ENCODE measurements at regions not wholly inside any gene's neighbourhood (a gene's known extent, or its start where the extent isn't known, plus 50 kb on each side); places are given as distances from the start of the nearest gene placed in this dataset.

GRCh38 chr21:19833082-19833481 lies 1165.1 kb upstream of the NCAM2 start:
- DNase-seq, result no peak
- Mint-ChIP-seq H3K27me3 (ENCODE audit: low read depth) (no peaks in the 10 kb centered on the region), H3K27ac (no peak overlapping the region), H3K4me3 (no peak overlapping the region), H3K9me3 (peaks cover 2 to 16% of the 10 kb centered on the region in 2 donors), H3K4me1 (ENCODE audit: low read depth) (no peaks in the 10 kb centered on the region), H3K36me3 (ENCODE audit: insufficient read depth in 2 of 2) (no peaks in the 10 kb centered on the region)
- ATAC-seq (replicated peaks in 1 of 2), result no peak

DNA sequence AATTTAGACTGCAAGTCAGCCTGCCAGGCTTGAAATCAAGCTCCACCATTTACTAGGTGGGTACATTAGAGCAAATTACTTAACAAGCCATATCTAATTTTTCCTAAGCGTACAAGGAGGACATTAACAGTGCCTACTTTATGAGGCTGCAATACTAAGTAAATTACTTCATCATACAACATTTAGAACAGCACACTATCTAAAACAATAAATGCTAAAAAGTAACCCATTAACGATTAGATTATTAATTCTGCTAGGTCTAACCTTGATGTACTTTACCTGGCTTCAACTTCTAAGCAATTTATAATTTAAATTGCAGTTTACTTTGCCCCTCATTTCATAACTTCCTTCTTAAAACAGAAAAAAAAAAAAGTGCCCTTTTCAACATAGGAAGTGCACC lies 1155.6 kb upstream of the NCAM2 start:
- no peaks in the 10 kb centered on the region for H3K36me3 Mint-ChIP-seq (ENCODE audit: insufficient read depth in 2 of 2)

DNA sequence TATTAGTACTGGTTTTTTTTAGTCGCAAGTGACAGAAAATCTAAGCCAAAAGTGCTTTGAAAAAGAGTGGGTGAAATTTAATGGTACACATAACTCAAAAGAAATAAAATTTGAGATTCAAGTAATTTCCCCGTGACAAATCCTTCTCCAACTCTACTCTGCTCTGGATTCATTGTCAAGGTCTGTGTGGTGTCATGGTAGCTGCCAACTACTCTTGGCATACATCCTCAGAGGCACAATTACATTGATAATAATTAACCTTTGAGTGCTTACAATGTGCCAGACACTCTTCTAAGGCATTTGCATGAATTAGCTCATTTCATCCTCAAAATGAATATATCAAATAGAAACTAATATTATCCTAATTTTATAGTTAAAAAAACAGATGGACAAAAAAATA lies 1153.9 kb upstream of the NCAM2 start:
- Mint-ChIP-seq H3K4me3 (no peak overlapping the region), H3K27me3 (ENCODE audit: low read depth) (no peaks in the 10 kb centered on the region), H3K9me3 (peaks cover 0 to 4% of the 10 kb centered on the region in 2 donors), H3K27ac (no peak overlapping the region), H3K4me1 (ENCODE audit: low read depth) (no peaks in the 10 kb centered on the region), H3K36me3 (ENCODE audit: insufficient read depth in 2 of 2) (no peaks in the 10 kb centered on the region)
- DNase-seq (no peak), ATAC-seq (replicated peaks in 1 of 2) (no peak)

More for the DNA sequence above, 1155.6 kb upstream of the NCAM2 start:
- Mint-ChIP-seq H3K4me3 (no peak overlapping the region), H3K27ac (no peak overlapping the region), H3K27me3 (ENCODE audit: low read depth) (no peaks in the 10 kb centered on the region), H3K9me3 (peaks cover 3 to 4% of the 10 kb centered on the region in 2 donors), H3K4me1 (ENCODE audit: low read depth) (no peaks in the 10 kb centered on the region)
- no peak for ATAC-seq (replicated peaks in 1 of 2)
- DNase-seq, result no peak

DNA sequence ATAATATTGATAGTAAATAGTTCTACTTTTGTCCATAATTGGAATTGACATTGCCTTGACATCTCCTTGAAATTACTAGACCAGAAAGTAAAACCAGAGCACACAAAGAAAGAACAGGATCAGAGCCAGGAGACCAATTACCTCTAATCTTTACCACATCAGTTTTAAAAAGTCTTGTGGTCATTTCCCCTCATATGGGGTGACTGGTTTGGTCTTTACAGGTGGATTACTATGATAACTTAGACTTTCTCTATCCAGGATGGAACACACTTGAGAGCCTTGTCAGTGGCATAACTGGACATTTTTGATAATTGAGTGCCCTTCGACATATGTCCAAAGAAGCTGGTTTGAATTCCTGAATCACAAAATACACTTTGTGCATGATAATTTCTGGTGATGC lies 1148.1 kb upstream of the NCAM2 start:
- H3K27ac Mint-ChIP-seq, result no peak overlapping the region
- no peaks in the 10 kb centered on the region for H3K27me3 Mint-ChIP-seq (ENCODE audit: low read depth)
- H3K36me3 Mint-ChIP-seq (ENCODE audit: insufficient read depth in 2 of 2), result peaks cover 2 to 3% of the 10 kb centered on the region in 2 donors
- DNase-seq (no peak), ATAC-seq (replicated peaks in 1 of 2) (no peak)
- peaks cover 2 to 3% of the 10 kb centered on the region in 2 donors for H3K9me3 Mint-ChIP-seq
- no peak overlapping the region for H3K4me3 Mint-ChIP-seq
- no peaks in the 10 kb centered on the region for H3K4me1 Mint-ChIP-seq (ENCODE audit: low read depth)

- no peak for ATAC-seq (replicated peaks in 1 of 2)
- Mint-ChIP-seq H3K27me3 (ENCODE audit: low read depth) (no peaks in the 10 kb centered on the region), H3K4me1 (ENCODE audit: low read depth) (no peaks in the 10 kb centered on the region), H3K9me3 (peaks cover 2 to 4% of the 10 kb centered on the region in 2 donors), H3K27ac (no peak overlapping the region), H3K36me3 (ENCODE audit: insufficient read depth in 2 of 2) (peaks cover 2 to 3% of the 10 kb centered on the region in 2 donors), H3K4me3 (no peak overlapping the region)
- DNase-seq, result no peak
These were observed 1145.1 kb upstream of the NCAM2 start for GRCh38 chr21:19853061-19853460.

- Mint-ChIP-seq H3K4me1 (ENCODE audit: low read depth) (no peaks in the 10 kb centered on the region), H3K4me3 (no peak overlapping the region), H3K9me3 (peaks cover 2 to 4% of the 10 kb centered on the region in 2 donors), H3K27me3 (ENCODE audit: low read depth) (no peaks in the 10 kb centered on the region), H3K27ac (no peak overlapping the region), H3K36me3 (ENCODE audit: insufficient read depth in 2 of 2) (peaks cover 2 to 3% of the 10 kb centered on the region in 2 donors)
- DNase-seq, result no peak
- ATAC-seq (replicated peaks in 1 of 2), result no peak
These were observed 1144.3 kb upstream of the NCAM2 start for GRCh38 chr21:19853709-19854575.

DNA sequence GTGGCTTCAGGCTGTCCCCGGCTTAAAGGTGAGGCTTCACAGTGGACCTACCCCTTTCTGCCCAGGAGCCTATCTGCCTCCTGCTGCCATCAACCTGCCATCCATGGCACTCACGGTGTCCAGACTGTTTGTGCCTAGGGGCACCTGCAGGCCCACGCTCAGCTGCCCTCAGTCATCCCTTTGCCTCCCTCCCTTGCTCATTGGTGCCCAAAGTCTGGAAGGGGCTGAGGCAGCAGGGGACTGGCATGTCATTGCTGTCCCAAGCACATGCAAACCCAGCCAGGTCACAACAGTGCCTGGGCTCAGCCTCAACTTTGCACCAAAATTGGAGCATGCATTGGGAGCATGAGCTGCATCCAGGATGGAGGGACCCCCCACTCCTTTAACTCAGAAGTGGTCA lies 1142.7 kb upstream of the NCAM2 start:
- DNase-seq (no peak), ATAC-seq (replicated peaks in 1 of 2) (no peak)
- H3K4me3 Mint-ChIP-seq, result no peak overlapping the region
- no peaks in the 10 kb centered on the region for H3K27me3 Mint-ChIP-seq (ENCODE audit: low read depth)
- peaks cover 2 to 3% of the 10 kb centered on the region in 2 donors for H3K9me3 Mint-ChIP-seq
- no peak overlapping the region for H3K27ac Mint-ChIP-seq
- no peaks in the 10 kb centered on the region for H3K4me1 Mint-ChIP-seq (ENCODE audit: low read depth)
- peaks cover 2 to 3% of the 10 kb centered on the region in 2 donors for H3K36me3 Mint-ChIP-seq (ENCODE audit: insufficient read depth in 2 of 2)

GRCh38 chr21:19864476-19864875 lies 1133.7 kb upstream of the NCAM2 start:
- peaks cover 1% of the 10 kb centered on the region in 2 donors for H3K9me3 Mint-ChIP-seq
- no peak overlapping the region for H3K4me3 Mint-ChIP-seq
- no peak for ATAC-seq (replicated peaks in 1 of 2)
- H3K36me3 Mint-ChIP-seq (ENCODE audit: insufficient read depth in 2 of 2), result no peaks in the 10 kb centered on the region
- H3K27me3 Mint-ChIP-seq (ENCODE audit: low read depth), result no peaks in the 10 kb centered on the region
- no peak overlapping the region for H3K27ac Mint-ChIP-seq
- DNase-seq, result no peak
- no peaks in the 10 kb centered on the region for H3K4me1 Mint-ChIP-seq (ENCODE audit: low read depth)

DNA sequence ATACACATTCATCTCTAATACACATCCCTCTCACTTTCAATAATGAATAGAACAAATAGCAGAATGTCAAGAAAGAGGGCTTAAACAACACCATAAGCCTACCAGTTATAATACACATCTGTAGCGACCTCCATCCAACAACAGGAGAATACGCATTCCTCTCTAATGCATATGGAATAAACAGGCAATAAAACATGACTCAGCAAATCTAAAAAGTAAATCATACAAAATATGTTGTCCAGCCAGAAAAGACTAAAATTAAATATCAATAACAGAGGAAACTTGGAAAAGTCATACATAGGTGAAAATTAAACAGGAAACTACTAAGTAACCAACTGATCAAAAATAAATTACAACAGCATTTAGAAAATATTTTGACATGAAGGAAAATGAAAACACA lies 1127.5 kb upstream of the NCAM2 start:
- Mint-ChIP-seq H3K4me3 (no peak overlapping the region), H3K27me3 (ENCODE audit: low read depth) (no peaks in the 10 kb centered on the region), H3K4me1 (ENCODE audit: low read depth) (no peaks in the 10 kb centered on the region), H3K27ac (no peak overlapping the region), H3K36me3 (ENCODE audit: insufficient read depth in 2 of 2) (no peaks in the 10 kb centered on the region), H3K9me3 (no peaks in the 10 kb centered on the region)
- ATAC-seq (replicated peaks in 1 of 2), result no peak
- DNase-seq, result no peak

- Mint-ChIP-seq H3K27ac (no peak overlapping the region), H3K4me3 (no peak overlapping the region), H3K9me3 (peaks cover 0 to 2% of the 10 kb centered on the region in 2 donors)
These were observed 1123.7 kb upstream of the NCAM2 start for GRCh38 chr21:19874521-19874920.

DNA sequence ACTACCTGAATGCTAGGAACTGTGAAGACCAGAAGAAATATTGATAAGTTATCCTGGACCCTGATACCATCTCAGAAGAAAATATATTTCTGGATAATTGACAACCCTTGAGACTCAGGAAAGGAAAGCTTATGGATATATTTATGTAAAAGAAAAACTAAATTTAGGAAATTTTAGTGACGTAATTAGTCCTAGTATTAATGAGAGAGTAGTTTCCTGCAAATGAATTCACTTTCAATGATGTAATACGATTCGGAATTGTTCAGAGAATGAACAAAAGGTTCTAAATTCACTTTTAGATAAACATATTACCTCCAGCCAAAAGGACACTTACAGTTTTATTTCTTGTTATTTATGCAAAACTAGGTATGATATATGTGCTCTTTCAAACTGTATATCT lies 1120.1 kb upstream of the NCAM2 start:
- H3K4me3 Mint-ChIP-seq, result no peak overlapping the region
- no peaks in the 10 kb centered on the region for H3K4me1 Mint-ChIP-seq (ENCODE audit: low read depth)
- no peak for ATAC-seq (replicated peaks in 1 of 2)
- H3K27me3 Mint-ChIP-seq (ENCODE audit: low read depth), result no peaks in the 10 kb centered on the region
- H3K36me3 Mint-ChIP-seq (ENCODE audit: insufficient read depth in 2 of 2), result peaks cover 0 to 3% of the 10 kb centered on the region in 2 donors
- H3K9me3 Mint-ChIP-seq, result peaks cover 2 to 3% of the 10 kb centered on the region in 2 donors
- H3K27ac Mint-ChIP-seq, result no peak overlapping the region
- no peak for DNase-seq

More at GRCh38 chr21:19874521-19874920, 1123.7 kb upstream of the NCAM2 start:
- ATAC-seq (replicated peaks in 1 of 2) (no peak), DNase-seq (no peak)
- Mint-ChIP-seq H3K27me3 (ENCODE audit: low read depth) (no peaks in the 10 kb centered on the region), H3K36me3 (ENCODE audit: insufficient read depth in 2 of 2) (peaks cover 0 to 2% of the 10 kb centered on the region in 2 donors), H3K4me1 (ENCODE audit: low read depth) (no peaks in the 10 kb centered on the region)

DNA sequence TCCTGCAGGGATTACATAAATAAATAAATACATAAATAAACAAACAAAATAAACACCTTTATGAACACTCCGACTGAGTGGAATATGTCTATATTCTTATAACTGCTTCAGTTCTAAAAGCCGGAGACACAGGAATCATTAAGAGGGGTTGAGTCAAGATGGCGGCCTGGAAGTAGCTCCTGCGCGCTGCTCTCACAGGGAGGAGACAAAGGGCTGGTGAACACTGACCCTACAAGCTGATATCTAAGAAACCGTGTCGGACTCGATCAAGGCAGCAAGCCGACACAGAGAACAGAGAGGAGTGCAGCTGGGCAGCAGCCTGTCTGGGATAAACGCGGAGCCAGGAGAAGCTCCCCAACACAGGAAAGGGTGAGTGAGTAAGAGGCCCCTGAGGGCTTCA lies 1098.6 kb upstream of the NCAM2 start:
- DNase-seq, result no peak
- ATAC-seq (replicated peaks in 1 of 2), result no peak
- H3K27me3 Mint-ChIP-seq (ENCODE audit: low read depth), result no peaks in the 10 kb centered on the region
- no peak overlapping the region for H3K4me3 Mint-ChIP-seq
- H3K36me3 Mint-ChIP-seq (ENCODE audit: insufficient read depth in 2 of 2), result no peaks in the 10 kb centered on the region
- peaks cover 3 to 9% of the 10 kb centered on the region in 2 donors for H3K9me3 Mint-ChIP-seq
- H3K27ac Mint-ChIP-seq, result no peak overlapping the region
- no peaks in the 10 kb centered on the region for H3K4me1 Mint-ChIP-seq (ENCODE audit: low read depth)

DNA sequence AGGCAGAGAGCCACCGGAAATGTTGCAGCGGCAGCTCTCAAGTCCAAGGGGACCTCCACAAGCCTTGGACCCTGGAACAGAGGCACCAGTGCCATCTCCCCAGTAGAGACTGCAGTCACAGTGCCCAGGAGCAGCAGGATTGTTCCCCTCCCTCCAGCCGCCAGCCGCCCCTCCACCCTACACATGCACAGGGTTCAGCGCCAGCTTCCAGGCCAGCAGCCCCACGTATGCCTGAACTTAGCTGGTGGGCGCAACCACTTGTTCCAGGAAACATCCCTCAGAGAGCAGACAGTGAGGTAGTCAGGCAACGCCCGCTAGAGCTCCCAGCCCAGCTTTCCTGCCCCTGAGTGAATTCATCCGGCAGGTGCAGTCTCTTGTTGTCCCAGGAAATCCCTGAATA lies 1098.1 kb upstream of the NCAM2 start:
- no peak for DNase-seq
- Mint-ChIP-seq H3K27ac (no peak overlapping the region), H3K4me1 (ENCODE audit: low read depth) (no peaks in the 10 kb centered on the region), H3K36me3 (ENCODE audit: insufficient read depth in 2 of 2) (no peaks in the 10 kb centered on the region), H3K27me3 (ENCODE audit: low read depth) (no peaks in the 10 kb centered on the region), H3K4me3 (no peak overlapping the region), H3K9me3 (peaks cover 3 to 9% of the 10 kb centered on the region in 2 donors)
- ATAC-seq (replicated peaks in 1 of 2), result no peak

DNA sequence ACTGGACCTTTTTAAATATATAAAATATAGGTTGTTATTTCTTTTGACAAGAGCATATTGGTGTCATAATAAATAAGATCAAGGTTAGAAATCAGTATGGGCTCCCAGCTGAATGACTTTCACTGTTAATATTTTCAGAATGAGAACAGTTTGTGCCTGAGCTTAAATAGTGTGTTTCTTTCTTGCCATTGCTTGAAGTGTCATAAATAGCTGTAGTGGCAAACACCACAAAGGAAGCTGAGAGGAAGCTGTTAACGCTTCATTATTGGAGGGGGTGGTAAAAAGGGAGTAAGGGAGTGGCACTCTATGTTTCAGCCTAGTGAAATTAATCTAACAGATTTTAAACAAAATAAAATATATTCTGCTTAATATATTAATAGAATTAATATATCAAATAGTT lies 1089.8 kb upstream of the NCAM2 start:
- no peak overlapping the region for H3K4me3 Mint-ChIP-seq
- no peak for DNase-seq
- H3K4me1 Mint-ChIP-seq (ENCODE audit: low read depth), result no peaks in the 10 kb centered on the region
- peaks cover 1 to 2% of the 10 kb centered on the region in 2 donors for H3K9me3 Mint-ChIP-seq
- no peaks in the 10 kb centered on the region for H3K36me3 Mint-ChIP-seq (ENCODE audit: insufficient read depth in 2 of 2)
- H3K27me3 Mint-ChIP-seq (ENCODE audit: low read depth), result no peaks in the 10 kb centered on the region
- no peak overlapping the region for H3K27ac Mint-ChIP-seq
- ATAC-seq (replicated peaks in 1 of 2), result no peak
